Parathyroid adenoma (tissue), 2 donors: ENCODE measurements at regions not wholly inside any gene's neighbourhood (a gene's known extent, or its start where the extent isn't known, plus 50 kb on each side); places are given as distances from the start of the nearest gene placed in this dataset.
"Not testable (repeated sequence)": the region's sequence is repeated elsewhere in the genome, so short reads cannot be mapped to it uniquely, and the experiment has no call there.

ENCODE experiments used
- H2AFZ ChIP-seq: fragments of 300-600 bp; sonication (generic); one replicate; pipeline ENCODE4 v1.7.0; 2017; ENCODE audit warnings: antibody characterized with exemption, mild to moderate bottlenecking
- H3K27ac ChIP-seq: fragments of 300-600 bp; sonication (generic); one replicate; pipeline ENCODE4 v1.7.0; 2017
- H3K27me3 ChIP-seq: fragments of 300-600 bp; sonication (generic); one replicate; pipeline ENCODE4 v1.7.0; 2017; ENCODE audit warnings: low read length; ENCODE audit not compliant: control insufficient read depth, insufficient read depth
- H3K36me3 ChIP-seq: fragments of 300-600 bp; sonication (generic); one replicate; pipeline ENCODE4 v1.7.0; 2017; ENCODE audit warnings: low read length; ENCODE audit not compliant: control insufficient read depth, insufficient read depth
- H3K4me1 ChIP-seq: fragments of 300-600 bp; sonication (generic); one replicate; pipeline ENCODE4 v1.7.0; 2017; ENCODE audit warnings: control low read depth
- H3K4me2 ChIP-seq: fragments of 300-600 bp; sonication (generic); one replicate; pipeline ENCODE4 v1.7.0; 2017; ENCODE audit warnings: low read length
- H3K4me3 ChIP-seq: fragments of 300-600 bp; sonication (generic); one replicate; pipeline ENCODE4 v1.7.0; 2017; ENCODE audit warnings: low read depth, low read length
- H3K79me2 ChIP-seq: fragments of 300-600 bp; sonication (generic); one replicate; pipeline ENCODE4 v1.7.0; 2017; ENCODE audit warnings: control low read depth
- H3K9ac ChIP-seq: fragments of 300-600 bp; sonication (generic); one replicate; pipeline ENCODE4 v1.7.0; 2017; ENCODE audit warnings: mild to moderate bottlenecking
- H3K9me3 ChIP-seq: fragments of 300-600 bp; sonication (generic); one replicate; pipeline ENCODE4 v1.7.0; 2017; ENCODE audit warnings: low read length; ENCODE audit not compliant: control insufficient read depth
- TF ChIP-seq, protein P1 (sequence below): fragments of 300-600 bp; sonication (generic); IDR thresholded peaks from one replicate; pipeline ENCODE4 v1.7.0; 2017; ENCODE audit warnings: antibody characterized with exemption, mild to moderate bottlenecking
- donor health status: primary hyperparathyroidism.

DNA sequence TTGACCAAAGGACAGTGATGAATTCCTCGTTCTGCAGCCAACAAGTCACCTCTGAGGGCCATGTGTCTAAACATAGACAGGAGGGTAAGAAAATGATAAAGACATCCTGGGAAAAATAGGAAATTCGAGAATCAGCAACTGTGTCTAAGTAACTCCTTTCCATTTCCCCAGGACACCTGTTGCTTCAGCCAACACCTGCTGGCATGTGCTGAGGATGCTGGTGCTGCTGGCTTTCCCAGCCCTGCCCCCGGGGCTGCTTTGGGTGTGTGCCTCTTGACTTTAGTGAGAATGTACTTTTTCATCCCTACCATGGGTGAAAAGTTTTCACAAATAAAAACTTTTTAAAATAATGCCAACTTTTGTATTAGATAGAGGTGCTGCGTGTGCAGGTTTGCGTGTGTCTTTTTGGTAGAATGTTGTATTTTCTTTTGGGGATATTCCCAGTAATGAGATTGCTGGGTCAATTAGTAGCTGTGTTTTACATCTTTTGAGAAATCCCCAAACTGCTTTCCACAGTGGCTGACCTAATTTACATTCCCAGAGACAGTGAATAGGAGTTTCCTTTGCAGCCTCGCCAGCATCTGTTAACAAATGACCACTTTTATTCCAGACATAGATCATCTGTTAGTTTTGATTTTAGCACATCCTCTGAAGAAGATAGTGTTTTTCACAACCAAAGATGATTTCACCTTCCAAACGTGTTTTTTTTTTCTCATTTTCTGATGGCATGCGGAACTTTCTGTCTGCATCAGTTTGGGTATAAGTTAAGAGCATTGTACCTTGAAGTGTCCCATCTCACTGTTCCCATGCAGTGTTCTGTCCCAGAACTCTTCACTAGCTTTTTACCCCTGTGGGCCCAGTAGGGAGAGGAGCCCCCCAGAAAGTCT, 104.2 kb upstream of the ACBD5 start:
- Histone ChIP-seq H3K27me3 (no peaks in the 10 kb centered on the region), H3K27ac (no peak overlapping the region), H3K9ac (no peak overlapping the region), H3K4me3 (no peak overlapping the region), H3K9me3 (no peaks in the 10 kb centered on the region), H3K36me3 (no peaks in the 10 kb centered on the region), H3K79me2 (no peaks in the 10 kb centered on the region), H3K4me1 (no peaks in the 10 kb centered on the region), H3K4me2 (no peak overlapping the region), H2AFZ (no peak overlapping the region)
- TF ChIP-seq, protein P1, sequence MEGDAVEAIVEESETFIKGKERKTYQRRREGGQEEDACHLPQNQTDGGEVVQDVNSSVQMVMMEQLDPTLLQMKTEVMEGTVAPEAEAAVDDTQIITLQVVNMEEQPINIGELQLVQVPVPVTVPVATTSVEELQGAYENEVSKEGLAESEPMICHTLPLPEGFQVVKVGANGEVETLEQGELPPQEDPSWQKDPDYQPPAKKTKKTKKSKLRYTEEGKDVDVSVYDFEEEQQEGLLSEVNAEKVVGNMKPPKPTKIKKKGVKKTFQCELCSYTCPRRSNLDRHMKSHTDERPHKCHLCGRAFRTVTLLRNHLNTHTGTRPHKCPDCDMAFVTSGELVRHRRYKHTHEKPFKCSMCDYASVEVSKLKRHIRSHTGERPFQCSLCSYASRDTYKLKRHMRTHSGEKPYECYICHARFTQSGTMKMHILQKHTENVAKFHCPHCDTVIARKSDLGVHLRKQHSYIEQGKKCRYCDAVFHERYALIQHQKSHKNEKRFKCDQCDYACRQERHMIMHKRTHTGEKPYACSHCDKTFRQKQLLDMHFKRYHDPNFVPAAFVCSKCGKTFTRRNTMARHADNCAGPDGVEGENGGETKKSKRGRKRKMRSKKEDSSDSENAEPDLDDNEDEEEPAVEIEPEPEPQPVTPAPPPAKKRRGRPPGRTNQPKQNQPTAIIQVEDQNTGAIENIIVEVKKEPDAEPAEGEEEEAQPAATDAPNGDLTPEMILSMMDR = no peak

DNA sequence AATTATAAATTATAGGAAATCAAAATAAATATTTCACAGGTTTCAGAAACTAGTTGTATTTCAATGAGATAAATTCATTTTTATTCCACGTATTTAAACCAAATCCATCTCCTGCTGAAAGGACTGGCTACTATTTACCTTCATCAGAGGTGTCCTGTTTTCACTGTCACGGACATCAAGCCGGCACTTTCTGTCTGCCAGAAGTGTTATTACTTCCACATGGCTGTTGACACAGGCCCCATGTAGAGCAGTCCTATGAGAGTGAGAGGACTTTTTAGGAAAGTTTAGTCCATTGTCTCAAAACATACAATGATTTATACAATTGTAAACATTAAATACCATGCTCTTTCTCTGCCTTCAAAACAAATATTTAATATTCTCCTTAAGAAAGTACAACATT, 100.4 kb upstream of the ACBD5 start:
- TF ChIP-seq, protein P1 = no peak
- no peak overlapping the region for H3K4me3 ChIP-seq
- no peaks in the 10 kb centered on the region for H3K9me3 ChIP-seq
- H3K4me2 ChIP-seq = no peak overlapping the region
- H3K4me1 ChIP-seq = no peaks in the 10 kb centered on the region
- no peaks in the 10 kb centered on the region for H3K36me3 ChIP-seq
- no peak overlapping the region for H3K9ac ChIP-seq
- H2AFZ ChIP-seq = no peak overlapping the region
- no peak overlapping the region for H3K27ac ChIP-seq
- no peaks in the 10 kb centered on the region for H3K27me3 ChIP-seq
- H3K79me2 ChIP-seq = no peaks in the 10 kb centered on the region

DNA sequence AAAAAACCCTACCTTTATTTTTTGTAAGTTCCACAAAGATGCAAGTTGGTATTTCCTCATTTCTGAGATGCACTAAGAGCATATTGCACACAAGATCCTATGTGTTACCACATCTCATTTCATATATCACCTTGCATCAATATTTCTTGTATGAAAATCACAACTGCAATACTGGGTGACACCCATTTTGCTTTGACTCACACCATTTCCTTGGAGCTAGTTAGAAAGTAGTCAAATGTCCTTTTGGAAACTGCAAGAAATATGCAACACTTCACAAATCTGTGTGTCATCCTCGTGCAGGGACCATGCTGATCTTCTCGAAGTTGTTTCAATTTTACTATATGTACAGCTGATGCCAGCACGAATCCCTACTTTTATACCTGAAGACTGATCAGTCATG, 94.6 kb upstream of the ACBD5 start:
- H3K79me2 ChIP-seq, H2AFZ ChIP-seq, H3K4me3 ChIP-seq, H3K9ac ChIP-seq, H3K27ac ChIP-seq, H3K9me3 ChIP-seq, H3K4me1 ChIP-seq, H3K36me3 ChIP-seq, H3K27me3 ChIP-seq, H3K4me2 ChIP-seq: not testable (repeated sequence)

DNA sequence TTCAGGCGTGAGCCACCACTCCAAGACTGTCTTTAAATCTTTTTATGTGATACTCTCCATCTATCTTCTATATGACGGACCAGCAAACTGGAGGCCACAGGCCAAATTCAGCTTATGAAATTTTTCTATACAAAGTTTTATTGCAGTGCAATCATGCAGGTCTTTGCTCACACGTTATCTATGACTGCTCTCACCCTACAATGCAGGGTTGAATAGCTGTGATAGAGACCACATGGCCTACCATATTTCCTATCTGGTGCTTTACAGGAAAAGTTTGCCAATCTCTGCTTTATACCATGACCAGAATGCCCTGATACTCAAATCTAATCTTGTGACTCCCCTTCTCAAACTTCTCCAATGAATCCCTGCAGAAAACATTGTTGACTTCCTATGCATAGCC, 89.5 kb upstream of the ACBD5 start:
- H3K79me2 ChIP-seq = no peaks in the 10 kb centered on the region
- H3K4me3 ChIP-seq = no peak overlapping the region
- TF ChIP-seq, protein P1 = no peak
- H3K36me3 ChIP-seq = no peaks in the 10 kb centered on the region
- H3K9me3 ChIP-seq = no peaks in the 10 kb centered on the region
- H2AFZ ChIP-seq = no peak overlapping the region
- no peak overlapping the region for H3K9ac ChIP-seq
- H3K4me2 ChIP-seq = no peak overlapping the region
- no peaks in the 10 kb centered on the region for H3K27me3 ChIP-seq
- no peak overlapping the region for H3K27ac ChIP-seq
- no peaks in the 10 kb centered on the region for H3K4me1 ChIP-seq

DNA sequence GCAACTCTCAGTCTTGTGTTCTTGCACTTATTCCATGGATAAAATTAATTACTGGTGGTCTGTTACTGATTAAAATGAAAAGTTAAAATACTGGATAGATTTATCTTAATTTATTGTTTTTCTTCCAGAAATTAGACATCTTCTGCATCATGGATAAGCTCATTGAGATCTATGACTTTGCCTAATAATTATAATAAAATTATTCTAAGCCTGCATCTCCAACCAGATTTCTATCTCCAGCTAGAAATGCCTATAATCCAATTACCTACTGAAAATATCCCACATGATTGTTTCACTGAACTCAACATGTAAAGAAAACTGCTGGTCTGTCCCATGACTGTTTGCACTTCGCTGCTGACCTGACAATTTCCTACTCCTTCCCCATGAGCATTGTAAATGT, 88.3 kb upstream of the ACBD5 start:
- H3K27ac ChIP-seq = no peak overlapping the region
- no peaks in the 10 kb centered on the region for H3K4me1 ChIP-seq
- no peak overlapping the region for H3K9ac ChIP-seq
- TF ChIP-seq, protein P1 = no peak
- H3K4me3 ChIP-seq = no peak overlapping the region
- no peak overlapping the region for H2AFZ ChIP-seq
- no peaks in the 10 kb centered on the region for H3K9me3 ChIP-seq
- H3K4me2 ChIP-seq = no peak overlapping the region
- H3K27me3 ChIP-seq = no peaks in the 10 kb centered on the region
- H3K79me2 ChIP-seq = no peaks in the 10 kb centered on the region
- no peaks in the 10 kb centered on the region for H3K36me3 ChIP-seq

DNA sequence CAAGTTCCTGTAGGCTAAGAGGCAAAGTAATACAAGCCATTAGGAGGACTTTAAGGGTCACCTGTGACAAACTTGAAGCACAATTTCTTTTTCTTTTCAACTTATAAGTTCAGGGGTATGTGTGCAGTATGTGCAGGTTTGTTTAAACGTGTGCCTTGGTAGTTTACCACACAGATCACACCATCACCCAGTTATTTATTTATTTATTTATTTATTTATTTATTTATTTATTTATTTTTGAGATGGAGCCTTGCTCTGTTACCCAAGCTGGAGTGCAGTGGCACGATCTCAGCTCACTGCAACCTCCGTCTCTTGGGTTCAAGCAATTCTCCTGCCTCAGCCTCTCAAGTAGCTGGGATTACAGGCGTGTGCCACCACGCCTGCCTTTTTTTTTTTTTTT, 86.2 kb upstream of the ACBD5 start:
- not testable (repeated sequence) for H3K4me2 ChIP-seq, H3K79me2 ChIP-seq, H3K36me3 ChIP-seq, H3K9me3 ChIP-seq, H3K27me3 ChIP-seq, H3K27ac ChIP-seq, H2AFZ ChIP-seq, H3K9ac ChIP-seq, H3K4me1 ChIP-seq, H3K4me3 ChIP-seq
